ENCODE measurements at regions not wholly inside any gene's neighbourhood (a gene's known extent, or its start where the extent isn't known, plus 50 kb on each side); places are given as distances from the start of the nearest gene placed in this dataset.

- TF ChIP-seq CTCF (IDR thresholded peaks at IDR 0.05; ENCODE audit: extremely low read depth in 1 of 2, insufficient read depth in 1 of 2, low read depth in 1 of 2, low read length in 2 of 2) = no peak
- no peak for TF ChIP-seq JUN (IDR thresholded peaks at IDR 0.05; ENCODE audit: borderline replicate concordance, insufficient read depth, insufficient read length, low read depth)
- TF ChIP-seq EZH2 (IDR thresholded peaks at IDR 0.05; ENCODE audit: borderline replicate concordance, low read depth, low read length, severe bottlenecking) = no peak
- no peak for TF ChIP-seq MAX (IDR thresholded peaks at IDR 0.05; ENCODE audit: insufficient read depth, insufficient read length)
Measured at GRCh38 chr5:159708090-159708489, 208.2 kb upstream of the ADRA1B start.
